ENCODE measurements at regions not wholly inside any gene's neighbourhood (a gene's known extent, or its start where the extent isn't known, plus 50 kb on each side); places are given as distances from the start of the nearest gene placed in this dataset.

DNA sequence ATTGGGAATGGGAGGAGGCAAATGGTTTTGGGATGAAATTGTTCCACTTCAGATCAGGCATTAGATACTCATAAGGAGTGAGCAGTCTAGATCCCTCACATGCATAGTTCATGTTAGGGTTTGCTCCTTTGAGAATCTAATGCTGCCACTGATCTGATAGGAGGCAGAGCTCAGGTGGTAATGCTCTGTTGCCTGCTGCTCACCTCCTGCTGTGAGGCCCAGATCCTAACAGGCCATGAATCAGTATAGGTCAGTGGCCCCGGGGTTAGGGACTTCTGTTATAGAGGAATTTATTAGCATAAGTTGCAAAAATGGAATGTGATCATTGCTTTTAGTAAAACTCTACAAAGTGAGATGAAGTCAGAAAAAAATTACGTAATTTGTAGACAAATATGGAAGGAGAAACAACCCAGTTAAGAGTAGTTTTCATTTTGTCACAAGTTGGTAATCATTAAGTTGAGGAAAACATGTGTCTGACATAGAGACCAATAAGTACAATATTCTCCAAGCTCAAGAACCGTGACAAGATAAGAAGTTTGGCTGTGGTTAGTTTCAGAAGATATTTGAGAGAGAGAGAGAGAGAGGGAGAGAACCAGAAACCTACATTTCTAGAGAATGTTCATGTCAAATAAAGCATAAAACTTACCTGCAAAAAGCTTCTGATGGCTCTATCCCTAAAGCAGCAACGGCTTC is 689.7 kb upstream of the PRMT6 start:
- TF ChIP-seq CTCF (IDR thresholded peaks at IDR 0.05; ENCODE audit: low read depth, low read length) (no peak), MAX (IDR thresholded peaks at IDR 0.05; ENCODE audit: low read depth, low read length) (no peak), POLR2A (IDR thresholded peaks at IDR 0.05; ENCODE audit: extremely low read depth, insufficient read length) (no peak)
